GM06990 (cell line): ENCODE measurements at regions not wholly inside any gene's neighbourhood (a gene's known extent, or its start where the extent isn't known, plus 50 kb on each side); places are given as distances from the start of the nearest gene placed in this dataset.

ENCODE experiments used
- DNase-seq: peaks from one replicate; pipeline ENCODE4 v3.0.0-alpha.2; 2011; ENCODE audit not compliant: insufficient read length; ENCODE audit errors: extremely low read depth
- H3K27me3 ChIP-seq: replicated peaks from 2 replicates; pipeline ENCODE4 v1.6.0; 2011; ENCODE audit warnings: low read length; ENCODE audit not compliant: control insufficient read depth, insufficient read depth
- H3K36me3 ChIP-seq: 2 replicates; pipeline ENCODE4 v1.5.1; 2011; ENCODE audit warnings: low read length; ENCODE audit not compliant: control insufficient read depth, insufficient read depth
- H3K4me3 ChIP-seq: replicated peaks from 2 replicates; pipeline ENCODE4 v1.5.1; 2011; ENCODE audit warnings: low read depth, mild to moderate bottlenecking, control low read depth, low read length
- CTCF ChIP-seq: IDR thresholded peaks from 2 replicates; pipeline ENCODE4 v1.5.1; 2011; ENCODE audit warnings: low read length, control low read depth, mild to moderate bottlenecking, inconsistent platforms; ENCODE audit not compliant: insufficient read depth, poor library complexity, severe bottlenecking

GRCh38 chr22:23002612-23003180, 67.6 kb upstream of the GNAZ start:
- Histone ChIP-seq H3K4me3 (no peak overlapping the region), H3K27me3 (no peaks in the 10 kb centered on the region), H3K36me3 (no peaks in the 10 kb centered on the region)
- DNase-seq, result no peak
- no peak for TF ChIP-seq CTCF

DNA sequence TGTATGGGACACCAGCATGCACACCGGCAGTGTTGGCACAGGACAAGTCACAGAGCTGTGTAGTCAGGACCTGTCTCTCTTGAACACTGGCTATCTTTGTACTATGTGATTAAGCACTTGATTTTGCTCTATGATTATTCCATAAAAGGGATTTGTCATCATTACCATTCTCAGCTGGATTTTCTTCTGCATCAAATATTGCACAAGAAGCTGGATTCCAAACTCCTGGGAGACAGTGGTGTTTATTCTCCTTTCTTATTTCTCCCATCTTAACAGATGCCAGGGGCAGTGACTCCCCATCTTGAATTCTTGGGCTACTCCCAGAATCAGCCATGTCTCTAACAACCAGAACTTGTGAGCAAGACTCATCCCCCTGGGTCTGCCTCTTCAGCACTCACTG, 62.5 kb upstream of the GNAZ start:
- no peak for DNase-seq
- no peak for TF ChIP-seq CTCF
- no peaks in the 10 kb centered on the region for H3K27me3 ChIP-seq
- H3K36me3 ChIP-seq, result no peaks in the 10 kb centered on the region
- no peak overlapping the region for H3K4me3 ChIP-seq

- DNase-seq, result no peak
- no peaks in the 10 kb centered on the region for H3K27me3 ChIP-seq
- no peak overlapping the region for H3K4me3 ChIP-seq
- TF ChIP-seq CTCF, result no peak
- no peaks in the 10 kb centered on the region for H3K36me3 ChIP-seq
Measured at GRCh38 chr22:23008896-23009295, 61.4 kb upstream of the GNAZ start.
